B cell (primary cell): ENCODE measurements at regions not wholly inside any gene's neighbourhood (a gene's known extent, or its start where the extent isn't known, plus 50 kb on each side); places are given as distances from the start of the nearest gene placed in this dataset.

Experiments
- ATAC-seq: fragments of 200-7000 bp; cut with Tn5 transposase; one replicate; pipeline ENCODE4 v1.10.0; 2021; ENCODE audit warnings: low read depth, mild to moderate bottlenecking, moderate number of reproducible peaks, moderate library complexity
- CTCF ChIA-PET: fragments of 350-600 bp; sonication (Branson Sonifier 250); formaldehyde crosslinking; loops from one replicate; lab custom pipeline; 2021; ENCODE audit warnings: antibody characterized with exemption, inconsistent platforms; lab: Charles Lee
- POLR2A ChIA-PET: fragments of 350-600 bp; sonication (Branson Sonifier 250); formaldehyde crosslinking; loops from one replicate; lab custom pipeline; 2021; ENCODE audit warnings: antibody characterized with exemption; lab: Charles Lee
- DNase-seq: peaks from one replicate; pipeline ENCODE4 v3.0.0; 2013
- H2AFZ ChIP-seq: 2 replicates; pipeline ENCODE4 v1.6.1; 2012; ENCODE audit warnings: mild to moderate bottlenecking, low read depth, low read length; ENCODE audit not compliant: insufficient read depth, poor library complexity, severe bottlenecking
- H3K27ac ChIP-seq, 2 donors: 1 replicate in 1 of 2; 2 replicates in 1 of 2; pipeline ENCODE4 v1.5.1; 2012 to 2013; ENCODE audit warnings: low read length in 2 of 2, mild to moderate bottlenecking in 2 of 2, moderate library complexity in 1 of 2
- H3K27me3 ChIP-seq, 4 experiments: fragments of 200-600 bp in 1 of 4; sonication (generic) in 1 of 4; replicated peaks in 1 of 4; 1 replicate in 2 of 4; 2 replicates in 2 of 4; pipeline versions ENCODE4 v1.6.1 to v1.7.0; 2013 to 2016; ENCODE audit warnings: low read length in 3 of 4, mild to moderate bottlenecking in 2 of 4, mixed read lengths in 1 of 4, moderate library complexity in 1 of 4; ENCODE audit not compliant: insufficient read depth in 4 of 4, control insufficient read depth in 3 of 4; ENCODE audit errors: control extremely low read depth in 1 of 4
- H3K36me3 ChIP-seq, 2 experiments: replicated peaks in 1 of 2; 1 replicate in 1 of 2; 2 replicates in 1 of 2; pipeline versions ENCODE4 v1.6.1 to v1.7.1; 2013; ENCODE audit warnings: low read length in 1 of 2; ENCODE audit not compliant: insufficient read depth in 2 of 2, control insufficient read depth in 1 of 2; ENCODE audit errors: control extremely low read depth in 1 of 2, extremely low read depth in 1 of 2
- H3K4me1 ChIP-seq, 2 donors: fragments of 200-600 bp in 1 of 2; sonication (generic) in 1 of 2; 1 replicate in 1 of 2; 2 replicates in 1 of 2; pipeline versions ENCODE4 v1.5.1 to v1.6.1; 2013 to 2017; ENCODE audit warnings: low read length in 2 of 2; ENCODE audit not compliant: control insufficient read depth in 2 of 2, insufficient read depth in 2 of 2
- H3K4me2 ChIP-seq: replicated peaks from 2 replicates; pipeline ENCODE3; 2012; ENCODE audit warnings: mild to moderate bottlenecking, low read depth, low read length; ENCODE audit not compliant: poor library complexity, severe bottlenecking
- H3K4me3 ChIP-seq, 5 experiments: fragments of 200-600 bp in 1 of 5; sonication (generic) in 1 of 5; 1 replicate in 3 of 5; 2 replicates in 2 of 5; pipeline versions ENCODE4 v1.5.1 to v1.7.0; 2011 to 2016; ENCODE audit warnings: low read length in 4 of 5, mild to moderate bottlenecking in 4 of 5, low read depth in 2 of 5, control low read depth in 1 of 5, moderate library complexity in 1 of 5; ENCODE audit not compliant: insufficient read depth in 1 of 5; ENCODE audit errors: control extremely low read depth in 1 of 5, extremely low read depth in 1 of 5
- H3K79me2 ChIP-seq: fragments of 200-600 bp; sonication (generic); one replicate; pipeline ENCODE4 v1.6.0; 2016; ENCODE audit warnings: low read length; ENCODE audit not compliant: control insufficient read depth, insufficient read depth
- H3K9ac ChIP-seq: fragments of 200-600 bp; sonication (generic); 2 replicates; pipeline ENCODE4 v1.6.1; 2017; ENCODE audit warnings: mild to moderate bottlenecking, low read length, moderate library complexity
- H3K9me3 ChIP-seq, 3 donors: one replicate each; pipeline versions ENCODE4 v1.6.1 to v1.7.1; 2013; ENCODE audit warnings: low read length in 2 of 3; ENCODE audit not compliant: control insufficient read depth in 2 of 3, insufficient read depth in 1 of 3; ENCODE audit errors: control extremely low read depth in 1 of 3
- H4K20me1 ChIP-seq: 2 replicates; pipeline ENCODE4 v1.6.0; 2012; ENCODE audit warnings: mild to moderate bottlenecking, low read length; ENCODE audit not compliant: insufficient read depth, control insufficient read depth, poor library complexity, severe bottlenecking
- H3K27ac Mint-ChIP-seq: one replicate; pipeline ENCODE4 v1.8.0; 2021; ENCODE audit warnings: mixed read lengths
- H3K27me3 Mint-ChIP-seq: one replicate; pipeline ENCODE4 v1.8.0; 2021; ENCODE audit warnings: mixed read lengths
- H3K4me1 Mint-ChIP-seq: one replicate; pipeline ENCODE4 v1.8.0; 2021; ENCODE audit warnings: mixed read lengths
- H3K4me3 Mint-ChIP-seq: one replicate; pipeline ENCODE4 v1.8.0; 2021; ENCODE audit warnings: mixed read lengths
- H3K9me3 Mint-ChIP-seq: one replicate; pipeline ENCODE4 v1.8.0; 2022; ENCODE audit warnings: mixed read lengths; ENCODE audit not compliant: insufficient read depth
- CTCF ChIP-seq: fragments of 200-600 bp; IDR thresholded peaks from one replicate; pipeline ENCODE4 v1.8.0; 2022; ENCODE audit warnings: antibody characterized with exemption, mild to moderate bottlenecking
- EZH2 ChIP-seq: IDR thresholded peaks from 2 replicates; pipeline ENCODE4 v1.6.1; 2012; ENCODE audit warnings: borderline replicate concordance, low read depth, mild to moderate bottlenecking, moderate library complexity, low read length; ENCODE audit not compliant: insufficient read depth, poor library complexity, severe bottlenecking
- WGBS: methylation state at CpG from one replicate; pipeline ENCODE4 v1.1.5; 2013; ENCODE audit warnings: missing lambda C conversion rate; ENCODE audit not compliant: insufficient coverage; 5-methylcytosine and 5-hydroxymethylcytosine counted together
- intact Hi-C: fragments of 100-400 bp; cut with micrococcal nuclease; formaldehyde crosslinking; loops from one replicate; pipeline ENCODE4 v1.10.0; 2022

- no peak overlapping the region for H3K4me3 Mint-ChIP-seq
- 93% methylated on average over 2 of the region's 3 CpGs for WGBS
- TF ChIP-seq EZH2, result no peak
- no peak for TF ChIP-seq CTCF
- peaks cover 26% of the 10 kb centered on the region for H3K27me3 Mint-ChIP-seq
- Histone ChIP-seq H3K9ac (no peak overlapping the region), H3K79me2 (no peaks in the 10 kb centered on the region), H3K27me3 (peaks cover 0 to 27% (median 3%) of the 10 kb centered on the region in 4 experiments), H3K36me3 (no peaks in the 10 kb centered on the region), H3K4me2 (no peak overlapping the region), H3K4me1 (peaks cover 9 to 10% of the 10 kb centered on the region in 2 donors), H3K27ac (no peak overlapping the region), H4K20me1 (no peaks in the 10 kb centered on the region), H2AFZ (no peak overlapping the region), H3K9me3 (no peaks in the 10 kb centered on the region), H3K4me3 (no peak overlapping the region)
- H3K27ac Mint-ChIP-seq, result no peak overlapping the region
- ChIA-PET POLR2A (no interaction called here), CTCF (no interaction called here)
- peaks cover 10% of the 10 kb centered on the region for H3K4me1 Mint-ChIP-seq
- H3K9me3 Mint-ChIP-seq, result no peaks in the 10 kb centered on the region
- DNase-seq, result no peak
- intact Hi-C loops, result no loop called here
- no peak for ATAC-seq
Measured at GRCh38 chr18:10130606-10131005, 216.8 kb downstream of the VAPA start.

- Histone ChIP-seq H3K79me2 (no peaks in the 10 kb centered on the region), H3K4me3 (no peak overlapping the region), H3K36me3 (no peaks in the 10 kb centered on the region), H2AFZ (no peak overlapping the region), H3K27me3 (peaks cover 0 to 27% (median 3%) of the 10 kb centered on the region in 4 experiments), H3K9ac (no peak overlapping the region), H4K20me1 (no peaks in the 10 kb centered on the region), H3K27ac (no peak overlapping the region), H3K9me3 (no peaks in the 10 kb centered on the region), H3K4me2 (no peak overlapping the region), H3K4me1 (peaks cover 9 to 10% of the 10 kb centered on the region in 2 donors)
- no peak overlapping the region for H3K4me3 Mint-ChIP-seq
- ATAC-seq, result no peak
- ChIA-PET CTCF (no interaction called here), POLR2A (no interaction called here)
- H3K9me3 Mint-ChIP-seq, result no peaks in the 10 kb centered on the region
- no CpG with 5 or more reads among the region's 4 CpGs for WGBS
- H3K27ac Mint-ChIP-seq, result no peak overlapping the region
- intact Hi-C loops, result no loop called here
- H3K4me1 Mint-ChIP-seq, result peaks cover 10% of the 10 kb centered on the region
- H3K27me3 Mint-ChIP-seq, result peaks cover 26% of the 10 kb centered on the region
- TF ChIP-seq CTCF (no peak), EZH2 (no peak)
- DNase-seq, result no peak
Measured at GRCh38 chr18:10131081-10131459, 217.3 kb downstream of the VAPA start.
